GM21390 (cell line): ENCODE measurements at regions not wholly inside any gene's neighbourhood (a gene's known extent, or its start where the extent isn't known, plus 50 kb on each side); places are given as distances from the start of the nearest gene placed in this dataset.

Source experiments
- ATAC-seq: cut with Tn5 transposase; IDR thresholded peaks from one replicate; pipeline ENCODE4 v1.9.1; 2021; ENCODE audit not compliant: unreplicated experiment

DNA sequence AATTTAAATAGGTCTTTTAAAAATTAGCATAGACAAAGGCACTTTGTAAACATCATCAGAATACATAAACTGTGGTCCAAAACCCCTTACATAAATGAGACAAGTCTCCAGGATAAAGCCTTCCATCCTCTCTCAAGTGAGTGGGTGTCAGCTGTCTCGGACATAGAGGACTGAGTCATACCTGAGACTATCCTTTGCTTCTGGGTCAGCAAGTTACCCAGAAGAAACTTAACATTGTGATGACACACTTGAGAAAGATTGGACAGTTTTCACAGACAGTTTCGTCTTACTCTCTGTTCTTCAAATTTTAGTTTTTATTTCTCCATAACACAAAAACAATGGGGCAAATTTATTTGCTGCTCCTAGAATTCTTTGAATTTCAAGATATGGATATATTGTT, 838.0 kb downstream of the DHX35 start:
- ATAC-seq: peak; percentile 89

- no peak for ATAC-seq
Observed at GRCh38 chr20:39799366-39799965, 837.3 kb downstream of the DHX35 start.

DNA sequence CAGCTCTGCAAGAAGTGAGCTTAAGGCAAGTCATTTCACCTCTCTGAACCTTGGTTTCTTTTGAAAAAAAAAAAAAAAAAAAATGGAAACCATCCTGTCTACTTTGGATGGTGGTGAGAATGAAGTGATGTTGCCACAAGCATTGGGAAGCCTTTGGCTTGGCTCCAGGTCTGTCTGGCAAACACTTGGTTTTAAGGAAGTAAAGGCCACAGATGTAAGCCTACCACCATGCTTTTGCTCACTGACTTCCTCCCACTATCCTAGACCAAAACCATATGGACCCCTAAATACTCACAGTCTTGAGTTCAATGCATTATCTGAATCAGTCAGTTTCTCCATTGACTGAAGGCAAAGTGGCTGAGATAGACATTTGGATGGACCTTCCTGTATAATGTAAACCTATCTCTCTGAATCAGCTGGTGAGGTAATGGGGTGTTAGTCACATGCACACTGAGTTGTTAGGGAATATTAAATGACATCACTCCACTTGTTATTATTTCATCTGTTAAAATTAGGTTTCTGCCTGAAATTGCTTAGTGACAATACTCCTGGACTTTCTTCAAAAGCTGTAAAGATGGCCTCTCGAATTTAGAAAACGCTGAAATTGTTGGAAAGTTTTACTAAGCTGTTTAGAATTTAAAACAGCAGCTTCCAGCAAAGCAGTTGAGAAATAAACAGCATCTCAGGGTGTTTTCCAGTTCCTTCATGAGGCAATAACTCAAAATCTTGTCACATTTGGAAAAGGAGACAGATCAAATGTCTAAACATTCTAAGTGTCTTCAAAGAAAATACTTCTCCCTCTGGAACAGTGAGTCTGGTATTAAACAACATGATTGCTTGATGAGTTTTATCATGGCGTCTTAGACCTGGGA, 833.5 kb downstream of the DHX35 start:
- ATAC-seq: no peak

DNA sequence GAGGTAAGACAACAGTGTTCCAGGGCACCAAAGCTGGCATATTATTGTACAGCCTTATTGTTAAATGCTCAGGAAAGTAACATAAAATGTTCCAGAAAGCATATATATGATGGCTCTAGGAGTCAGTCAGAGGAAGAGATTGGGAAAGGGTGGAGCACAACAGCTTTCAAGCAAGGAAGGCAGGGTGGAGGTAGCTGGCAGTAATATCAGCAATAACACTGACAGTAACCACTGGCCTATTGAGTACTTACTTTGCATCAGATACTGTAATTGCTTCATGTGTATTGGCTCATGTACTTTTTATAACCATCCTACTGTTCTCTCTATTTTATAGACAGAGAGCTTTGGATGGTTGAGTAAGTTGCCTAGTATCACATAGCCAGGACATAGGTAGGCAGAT, 830.2 kb downstream of the DHX35 start:
- no peak for ATAC-seq

DNA sequence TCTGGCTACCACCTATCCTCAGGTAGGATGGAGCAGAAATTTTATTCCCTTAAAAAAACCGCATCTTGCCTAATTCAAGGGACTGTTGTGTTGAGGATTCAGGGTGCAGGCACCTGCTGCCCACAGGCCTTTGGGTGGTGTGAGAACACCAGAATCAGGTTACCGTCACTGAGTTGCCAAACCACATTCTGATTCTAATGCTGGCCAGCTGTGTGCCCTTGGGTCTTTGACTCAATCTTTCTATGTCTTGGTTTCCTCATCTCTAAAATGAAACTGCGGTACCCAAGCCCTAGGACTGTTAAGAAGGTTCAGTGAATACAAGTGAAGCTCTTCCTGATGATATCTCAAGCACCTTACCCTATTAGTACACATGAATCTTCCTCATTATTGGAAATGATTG, 827.3 kb downstream of the DHX35 start:
- no peak for ATAC-seq

- no peak for ATAC-seq
Observed at GRCh38 chr20:39785252-39785917, 823.2 kb downstream of the DHX35 start.

DNA sequence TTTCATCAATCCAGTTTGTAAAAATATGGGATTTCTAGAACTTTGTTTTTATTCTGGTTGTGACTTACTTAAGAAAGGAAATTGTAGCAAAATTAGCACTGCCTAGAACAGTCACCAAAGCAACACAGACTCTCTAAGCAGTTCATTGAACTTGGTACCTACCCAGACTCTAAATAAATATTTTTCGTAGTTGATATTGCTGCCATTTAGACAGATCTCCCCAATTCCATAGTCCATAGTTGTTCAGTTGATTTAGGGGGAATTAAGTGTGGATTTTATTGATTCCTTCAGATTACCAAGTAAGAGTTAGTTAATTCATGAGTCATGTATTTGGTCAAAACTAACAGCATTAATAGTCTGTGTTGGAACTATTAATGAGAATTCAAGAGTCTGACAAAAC, 822.5 kb downstream of the DHX35 start:
- ATAC-seq: no peak

DNA sequence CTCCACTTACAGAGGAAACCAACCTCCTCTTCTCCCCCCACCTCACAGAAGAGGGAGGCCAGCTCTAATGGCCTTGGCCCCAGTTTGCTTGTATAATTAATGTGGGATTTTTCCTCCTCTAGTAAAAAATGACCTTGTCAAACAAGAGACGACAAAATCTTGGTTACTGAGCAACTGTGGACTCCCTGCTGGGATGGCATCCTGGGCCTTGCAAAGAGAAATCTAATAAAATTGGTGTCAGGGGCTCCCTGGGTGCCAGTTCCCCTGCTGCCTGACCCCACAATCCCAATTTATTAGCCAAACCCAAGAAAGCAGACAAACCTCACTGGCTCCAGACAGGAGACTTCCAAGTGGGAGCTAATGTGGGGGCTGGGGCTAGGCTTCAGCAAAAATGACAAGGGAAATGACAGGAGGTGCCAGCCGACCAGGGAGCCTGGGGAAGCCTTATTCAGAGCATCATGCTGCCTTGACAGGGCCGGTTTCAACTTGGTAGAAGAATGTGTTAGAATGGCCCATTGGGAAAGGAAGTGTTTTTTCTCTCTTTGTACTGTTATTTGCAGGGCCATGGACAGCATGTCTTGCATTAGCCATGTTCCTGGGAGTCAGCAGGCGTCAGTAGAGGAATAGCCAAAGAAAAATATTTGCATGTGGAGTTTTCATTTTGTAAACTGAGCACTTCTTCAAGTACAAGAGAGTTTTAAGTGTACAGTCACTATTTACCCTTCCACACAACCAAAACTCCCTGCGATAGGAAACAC, 816.9 kb downstream of the DHX35 start:
- ATAC-seq: no peak

- ATAC-seq: no peak
Observed at GRCh38 chr20:39778431-39778830, 816.3 kb downstream of the DHX35 start.

GRCh38 chr20:39777610-39778009, 815.5 kb downstream of the DHX35 start:
- no peak for ATAC-seq

- no peak for ATAC-seq
Observed at GRCh38 chr20:39775110-39775509, 813.0 kb downstream of the DHX35 start.

DNA sequence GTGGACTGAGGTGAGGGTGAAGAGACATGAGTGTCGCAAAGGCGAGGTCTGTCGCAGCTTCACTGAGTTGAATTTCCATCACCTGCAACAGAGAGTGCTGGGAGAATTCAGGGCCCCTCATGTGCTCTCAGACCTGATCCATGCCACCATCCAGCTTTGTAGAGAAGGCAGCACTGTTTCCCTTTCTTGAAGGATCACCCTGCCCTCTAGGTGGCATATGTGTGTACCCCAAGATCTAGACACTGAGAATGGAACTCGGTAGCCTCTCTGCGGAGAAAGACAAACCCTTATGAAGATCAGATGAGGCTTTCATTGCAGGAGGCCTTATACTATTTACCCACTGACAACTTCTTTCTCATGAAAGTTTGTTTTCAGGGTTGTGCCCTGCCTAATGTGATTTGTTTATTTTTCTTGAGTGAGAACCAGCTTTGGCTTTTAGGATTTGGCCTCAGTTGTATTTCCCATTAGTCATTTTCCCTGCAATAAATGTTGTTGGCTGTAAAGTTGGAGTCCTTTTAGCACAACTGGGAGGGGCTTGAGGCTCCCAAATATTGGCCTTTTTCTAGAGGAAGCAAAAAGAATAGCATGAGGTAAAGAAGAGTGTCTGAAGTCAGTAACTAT, 811.3 kb downstream of the DHX35 start:
- ATAC-seq: no peak

DNA sequence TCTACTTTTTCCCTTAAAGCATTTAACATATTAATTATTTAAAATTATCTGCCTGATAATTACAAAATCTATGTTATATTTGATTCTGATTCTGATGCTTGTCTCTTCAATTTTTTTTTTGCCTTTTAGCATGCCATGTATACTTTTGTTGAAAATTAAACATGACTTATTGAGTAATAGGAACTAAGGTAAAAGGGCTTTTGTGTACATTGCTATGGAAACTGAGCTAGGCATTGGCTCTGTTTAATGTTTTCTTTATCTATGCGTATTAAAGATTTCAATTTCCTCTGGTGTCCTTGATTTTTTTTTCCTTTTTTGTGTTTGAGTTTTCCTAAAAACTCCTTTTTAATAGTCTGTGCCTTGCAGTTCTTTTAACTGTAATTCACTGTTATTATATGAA, 805.2 kb downstream of the DHX35 start:
- ATAC-seq: no peak

DNA sequence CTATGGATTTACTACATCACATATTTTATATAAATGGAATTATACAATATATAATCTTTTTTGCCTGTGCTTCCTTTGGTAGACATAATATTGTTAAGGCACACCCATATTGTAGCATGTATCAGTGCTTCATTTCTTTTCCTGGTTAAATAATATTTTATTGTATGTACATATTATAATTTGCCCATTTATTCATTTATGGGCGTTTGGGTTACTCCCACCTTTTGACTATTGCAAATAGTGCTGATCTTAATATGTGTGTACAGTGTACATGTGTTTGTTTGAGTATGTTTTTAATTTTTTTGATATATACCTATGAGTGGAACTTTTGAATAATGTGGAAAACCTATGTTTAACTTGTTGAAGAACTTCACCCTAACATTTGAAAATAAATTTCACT, 804.2 kb downstream of the DHX35 start:
- no peak for ATAC-seq

- ATAC-seq: no peak
Observed at GRCh38 chr20:39762716-39763115, 800.6 kb downstream of the DHX35 start.

DNA sequence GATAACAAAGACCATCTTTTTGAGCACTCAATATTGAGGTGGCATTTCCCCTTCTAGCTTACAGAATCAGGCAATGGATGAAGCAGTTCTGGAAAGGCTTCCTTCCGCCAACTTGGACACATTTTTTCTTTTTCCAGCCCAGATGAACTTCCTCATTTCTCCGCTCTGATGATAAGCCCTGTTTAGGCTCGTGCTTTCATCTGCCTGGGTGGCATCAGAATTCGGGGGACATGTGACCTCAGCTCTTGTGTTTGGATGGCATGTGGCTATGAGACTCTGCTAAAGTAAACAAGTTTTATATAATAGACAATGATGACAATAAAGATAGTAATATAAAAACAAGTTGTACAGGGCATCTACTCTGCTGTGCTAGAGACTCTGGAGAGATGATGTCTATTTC, 796.7 kb downstream of the DHX35 start:
- ATAC-seq: no peak

- ATAC-seq: no peak
Observed at GRCh38 chr20:39756828-39757227, 794.7 kb downstream of the DHX35 start.

DNA sequence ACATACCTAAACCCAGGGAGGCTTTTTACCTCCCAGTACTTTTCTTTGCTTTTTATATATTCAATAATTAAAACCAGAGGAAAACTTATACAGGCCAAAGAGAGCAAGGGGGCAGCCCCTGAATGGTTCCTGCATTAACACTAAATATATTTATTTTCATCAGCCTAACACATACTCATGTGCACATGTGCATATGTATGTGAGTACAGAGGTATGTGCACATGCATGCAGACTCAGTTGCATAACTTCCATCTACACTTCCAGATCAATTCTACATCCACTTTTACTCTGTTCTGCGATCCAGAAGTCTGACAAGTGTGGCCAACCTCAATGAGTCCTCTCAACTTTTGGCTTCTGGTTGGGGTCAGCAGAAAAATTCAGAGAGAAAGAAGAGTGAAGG, 794.2 kb downstream of the DHX35 start:
- ATAC-seq: no peak

- no peak for ATAC-seq
Observed at GRCh38 chr20:39752262-39752876, 790.2 kb downstream of the DHX35 start.

DNA sequence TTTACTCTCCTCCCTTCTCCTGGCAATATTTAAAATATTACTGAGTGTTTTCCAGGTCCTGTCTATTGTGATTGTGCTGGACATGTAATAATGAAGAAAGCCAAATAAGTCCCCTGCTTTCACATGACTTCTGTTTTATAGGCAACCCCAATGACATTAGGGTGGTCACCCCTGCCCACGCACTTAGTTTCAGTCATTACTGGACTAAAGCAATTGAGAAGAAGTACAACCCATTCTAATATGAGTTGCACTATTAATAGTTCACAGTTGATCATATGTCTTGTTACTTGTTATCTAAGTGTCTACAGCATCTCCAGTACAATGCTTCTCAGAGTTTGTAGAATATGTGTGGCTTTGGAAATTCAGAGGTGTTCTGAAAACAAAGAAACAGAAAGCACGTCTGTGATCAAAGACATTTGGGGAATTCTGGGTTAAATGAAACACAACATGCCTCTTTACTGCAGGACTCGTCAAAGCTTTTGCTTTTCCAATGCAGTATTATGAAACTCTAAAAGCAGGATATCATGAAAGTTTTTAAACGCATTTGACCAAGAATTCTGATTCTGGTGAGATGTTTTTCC, 789.5 kb downstream of the DHX35 start:
- no peak for ATAC-seq
